WTC11 (cell line): ENCODE measurements at regions not wholly inside any gene's neighbourhood (a gene's known extent, or its start where the extent isn't known, plus 50 kb on each side); places are given as distances from the start of the nearest gene placed in this dataset.

Experiments used
- ATAC-seq: fragments of 200-7000 bp; cut with Tn5 transposase; 2 replicates; pipeline ENCODE4 v1.10.0; 2021; ENCODE audit warnings: mild to moderate bottlenecking, moderate library complexity
- CTCF ChIA-PET: fragments of 300-600 bp; sonication (Branson Sonifier 250); formaldehyde crosslinking; loops from one replicate; lab custom pipeline; 2021; ENCODE audit warnings: antibody characterized with exemption; lab: Charles Lee
- POLR2A ChIA-PET: fragments of 350-600 bp; sonication (Branson Sonifier 250); formaldehyde crosslinking; loops from one replicate; lab custom pipeline; 2021; ENCODE audit warnings: antibody characterized with exemption; lab: Charles Lee
- DNase-seq: peaks from one replicate; pipeline ENCODE4 v3.0.0; 2021; ENCODE audit warnings: low spot score
- H3K27ac Mint-ChIP-seq: 2 replicates; pipeline ENCODE4 v1.8.0; 2021; ENCODE audit warnings: mixed read lengths
- H3K27me3 Mint-ChIP-seq: 2 replicates; pipeline ENCODE4 v1.8.0; 2021; ENCODE audit warnings: low read depth, mild to moderate bottlenecking, moderate library complexity, mixed read lengths
- H3K36me3 Mint-ChIP-seq: 2 replicates; pipeline ENCODE4 v1.8.0; 2021; ENCODE audit warnings: mixed read lengths
- H3K4me1 Mint-ChIP-seq: 2 replicates; pipeline ENCODE4 v1.8.0; 2022; ENCODE audit warnings: mixed read lengths
- H3K4me3 Mint-ChIP-seq: 2 replicates; pipeline ENCODE4 v1.8.0; 2021; ENCODE audit warnings: mild to moderate bottlenecking, moderate library complexity, mixed read lengths
- H3K9me3 Mint-ChIP-seq: 2 replicates; pipeline ENCODE4 v1.8.0; 2021; ENCODE audit warnings: mixed read lengths
- CBFB ChIP-seq: sonication (generic); formaldehyde crosslinking; IDR thresholded peaks from 2 replicates; pipeline ENCODE4 v1.8.1; 2022; ENCODE audit warnings: mild to moderate bottlenecking, low read depth, missing genetic modification reagents
- ETV6 ChIP-seq: sonication (generic); formaldehyde crosslinking; IDR thresholded peaks from 2 replicates; pipeline ENCODE4 v1.8.1; 2022; ENCODE audit warnings: mild to moderate bottlenecking, missing genetic modification reagents
- FOXP1 ChIP-seq: sonication (generic); formaldehyde crosslinking; IDR thresholded peaks from 2 replicates; pipeline ENCODE4 v1.8.0; 2022; ENCODE audit warnings: missing genetic modification reagents, mild to moderate bottlenecking, moderate library complexity, borderline replicate concordance
- GRHL2 ChIP-seq: fragments of 250-450 bp; sonication (Bioruptor Pico); IDR thresholded peaks from 2 replicates; pipeline ENCODE4 v1.8.0; 2022; ENCODE audit warnings: mild to moderate bottlenecking, moderate library complexity; ENCODE audit not compliant: insufficient replicate concordance, severe bottlenecking
- JAZF1 ChIP-seq: fragments of 250-450 bp; sonication (Bioruptor Pico); IDR thresholded peaks from 2 replicates; pipeline ENCODE4 v1.9.0; 2021; ENCODE audit warnings: moderate library complexity, mild to moderate bottlenecking, inconsistent platforms
- KAT7 ChIP-seq: sonication (generic); formaldehyde crosslinking; IDR thresholded peaks from 2 replicates; pipeline ENCODE4 v1.8.1; 2023; ENCODE audit warnings: missing genetic modification reagents, mild to moderate bottlenecking, borderline replicate concordance
- MXD4 ChIP-seq: fragments of 250-450 bp; sonication (Bioruptor Pico); IDR thresholded peaks from 2 replicates; pipeline ENCODE4 v1.8.0; 2021; ENCODE audit warnings: mild to moderate bottlenecking, moderate library complexity, borderline replicate concordance
- RELA ChIP-seq: sonication (generic); formaldehyde crosslinking; IDR thresholded peaks from 2 replicates; pipeline ENCODE4 v1.8.1; 2022; ENCODE audit warnings: missing genetic modification reagents, mild to moderate bottlenecking, borderline replicate concordance
- SP1 ChIP-seq: sonication (generic); formaldehyde crosslinking; conservative IDR thresholded peaks from 2 replicates; pipeline ENCODE4 v1.8.1; 2022; ENCODE audit warnings: missing genetic modification reagents
- TCF7 ChIP-seq: sonication (generic); formaldehyde crosslinking; IDR thresholded peaks from 2 replicates; pipeline ENCODE4 v1.8.0; 2022; ENCODE audit warnings: mild to moderate bottlenecking, low read depth, missing genetic modification reagents, moderate library complexity
- TEAD1 ChIP-seq: sonication (generic); formaldehyde crosslinking; IDR thresholded peaks from 2 replicates; pipeline ENCODE4 v1.8.0; 2022; ENCODE audit warnings: mild to moderate bottlenecking, missing genetic modification reagents
- TEAD4 ChIP-seq: sonication (generic); formaldehyde crosslinking; IDR thresholded peaks from 2 replicates; pipeline ENCODE4 v1.8.0; 2022; ENCODE audit warnings: mild to moderate bottlenecking, missing genetic modification reagents
- ZNF121 ChIP-seq: sonication (generic); formaldehyde crosslinking; IDR thresholded peaks from 2 replicates; pipeline ENCODE4 v1.8.0; 2023; ENCODE audit warnings: missing genetic modification reagents
- ZNF317 ChIP-seq: sonication (generic); formaldehyde crosslinking; IDR thresholded peaks from 2 replicates; pipeline ENCODE4 v1.8.1; 2023; ENCODE audit warnings: low read depth, mild to moderate bottlenecking, moderate library complexity, missing genetic modification reagents, borderline replicate concordance
- TF ChIP-seq, protein P1 (sequence below): fragments of 250-450 bp; sonication (Bioruptor Pico); IDR thresholded peaks from 2 replicates; pipeline ENCODE4 v2.1.2; 2022; ENCODE audit warnings: mild to moderate bottlenecking, moderate library complexity
- TF ChIP-seq, protein P2 (sequence below): fragments of 200-600 bp; IDR thresholded peaks from 2 replicates; pipeline ENCODE4 v1.8.0; 2022; ENCODE audit warnings: antibody characterized with exemption
- TF ChIP-seq, protein P3 (sequence below): sonication (generic); formaldehyde crosslinking; IDR thresholded peaks from 2 replicates; pipeline ENCODE4 v1.8.0; 2023; ENCODE audit warnings: missing genetic modification reagents, mild to moderate bottlenecking, borderline replicate concordance
- TF ChIP-seq, protein P4 (sequence below): sonication (generic); formaldehyde crosslinking; IDR thresholded peaks from 2 replicates; pipeline ENCODE4 v1.8.1; 2022; ENCODE audit warnings: mild to moderate bottlenecking, missing genetic modification reagents, moderate library complexity, borderline replicate concordance

DNA sequence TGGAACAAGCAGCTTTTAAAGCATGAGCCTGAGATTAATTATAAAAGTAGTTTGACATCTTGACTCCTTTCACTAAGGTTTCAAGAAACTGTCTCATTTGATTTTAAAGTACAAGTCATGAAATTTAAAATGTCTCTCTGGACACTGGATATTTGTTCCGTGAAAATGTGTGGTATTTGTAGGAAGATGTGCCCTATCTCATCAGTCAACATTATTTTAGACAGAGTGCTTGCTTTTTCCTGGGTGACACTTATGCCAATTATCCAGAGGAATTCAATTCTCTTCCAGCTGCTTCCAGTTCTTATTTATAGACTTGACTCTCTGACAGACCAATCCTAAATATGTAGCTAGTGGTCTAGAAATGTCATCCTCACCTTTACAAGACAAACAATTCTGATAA lies 300.4 kb downstream of the PLA2G4A start:
- Mint-ChIP-seq H3K27me3 (no peaks in the 10 kb centered on the region), H3K27ac (no peak overlapping the region), H3K4me1 (0 out of 2 replicates have a peak, but pooled peaks cover 2% of the 10 kb centered on the region), H3K4me3 (no peak overlapping the region), H3K36me3 (no peaks in the 10 kb centered on the region), H3K9me3 (no peaks in the 10 kb centered on the region)
- DNase-seq: no peak
- TF ChIP-seq ZNF317 (CRISPR knock-in tag) (no peak), RELA (CRISPR knock-in tag) (no peak)
- TF ChIP-seq, protein P1, sequence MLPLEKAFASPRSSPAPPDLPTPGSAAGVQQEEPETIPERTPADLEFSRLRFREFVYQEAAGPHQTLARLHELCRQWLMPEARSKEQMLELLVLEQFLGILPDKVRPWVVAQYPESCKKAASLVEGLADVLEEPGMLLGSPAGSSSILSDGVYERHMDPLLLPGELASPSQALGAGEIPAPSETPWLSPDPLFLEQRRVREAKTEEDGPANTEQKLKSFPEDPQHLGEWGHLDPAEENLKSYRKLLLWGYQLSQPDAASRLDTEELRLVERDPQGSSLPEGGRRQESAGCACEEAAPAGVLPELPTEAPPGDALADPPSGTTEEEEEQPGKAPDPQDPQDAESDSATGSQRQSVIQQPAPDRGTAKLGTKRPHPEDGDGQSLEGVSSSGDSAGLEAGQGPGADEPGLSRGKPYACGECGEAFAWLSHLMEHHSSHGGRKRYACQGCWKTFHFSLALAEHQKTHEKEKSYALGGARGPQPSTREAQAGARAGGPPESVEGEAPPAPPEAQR (CRISPR knock-in tag): no peak
- TF ChIP-seq, protein P2, sequence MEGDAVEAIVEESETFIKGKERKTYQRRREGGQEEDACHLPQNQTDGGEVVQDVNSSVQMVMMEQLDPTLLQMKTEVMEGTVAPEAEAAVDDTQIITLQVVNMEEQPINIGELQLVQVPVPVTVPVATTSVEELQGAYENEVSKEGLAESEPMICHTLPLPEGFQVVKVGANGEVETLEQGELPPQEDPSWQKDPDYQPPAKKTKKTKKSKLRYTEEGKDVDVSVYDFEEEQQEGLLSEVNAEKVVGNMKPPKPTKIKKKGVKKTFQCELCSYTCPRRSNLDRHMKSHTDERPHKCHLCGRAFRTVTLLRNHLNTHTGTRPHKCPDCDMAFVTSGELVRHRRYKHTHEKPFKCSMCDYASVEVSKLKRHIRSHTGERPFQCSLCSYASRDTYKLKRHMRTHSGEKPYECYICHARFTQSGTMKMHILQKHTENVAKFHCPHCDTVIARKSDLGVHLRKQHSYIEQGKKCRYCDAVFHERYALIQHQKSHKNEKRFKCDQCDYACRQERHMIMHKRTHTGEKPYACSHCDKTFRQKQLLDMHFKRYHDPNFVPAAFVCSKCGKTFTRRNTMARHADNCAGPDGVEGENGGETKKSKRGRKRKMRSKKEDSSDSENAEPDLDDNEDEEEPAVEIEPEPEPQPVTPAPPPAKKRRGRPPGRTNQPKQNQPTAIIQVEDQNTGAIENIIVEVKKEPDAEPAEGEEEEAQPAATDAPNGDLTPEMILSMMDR: no peak
- POLR2A ChIA-PET: no interaction called here
- no peak for ATAC-seq
- CTCF ChIA-PET: no interaction called here

DNA sequence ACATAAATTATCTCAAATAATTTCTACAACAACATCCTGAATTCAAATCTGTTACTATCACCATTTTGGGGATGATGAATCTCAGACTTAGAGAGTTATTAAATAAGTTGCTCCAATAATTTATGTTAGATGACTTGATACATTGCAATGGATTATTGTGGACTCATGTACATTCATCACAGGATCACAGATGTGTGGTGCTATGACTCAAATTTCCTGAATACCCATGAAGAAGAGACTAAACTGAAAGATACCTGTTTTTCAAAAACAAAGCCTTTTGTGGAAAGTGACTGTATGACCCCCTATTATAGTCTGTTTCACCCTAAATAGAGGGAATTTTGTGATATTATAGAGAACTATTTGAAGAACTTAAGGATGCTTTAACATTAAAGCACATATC lies 315.0 kb downstream of the PLA2G4A start:
- H3K4me3 Mint-ChIP-seq: no peak overlapping the region
- TF ChIP-seq RELA (CRISPR knock-in tag) (no peak), TEAD4 (CRISPR knock-in tag) (no peak), KAT7 (CRISPR knock-in tag) (no peak), CBFB (CRISPR knock-in tag) (no peak), GRHL2 (CRISPR knock-in tag) (no peak), ETV6 (CRISPR knock-in tag) (no peak), TCF7 (CRISPR knock-in tag) (no peak), JAZF1 (CRISPR knock-in tag) (no peak), TEAD1 (no peak), ZNF121 (CRISPR knock-in tag) (no peak), MXD4 (CRISPR knock-in tag) (no peak), FOXP1 (CRISPR knock-in tag) (no peak), SP1 (CRISPR knock-in tag) (no peak)
- TF ChIP-seq, protein P3, sequence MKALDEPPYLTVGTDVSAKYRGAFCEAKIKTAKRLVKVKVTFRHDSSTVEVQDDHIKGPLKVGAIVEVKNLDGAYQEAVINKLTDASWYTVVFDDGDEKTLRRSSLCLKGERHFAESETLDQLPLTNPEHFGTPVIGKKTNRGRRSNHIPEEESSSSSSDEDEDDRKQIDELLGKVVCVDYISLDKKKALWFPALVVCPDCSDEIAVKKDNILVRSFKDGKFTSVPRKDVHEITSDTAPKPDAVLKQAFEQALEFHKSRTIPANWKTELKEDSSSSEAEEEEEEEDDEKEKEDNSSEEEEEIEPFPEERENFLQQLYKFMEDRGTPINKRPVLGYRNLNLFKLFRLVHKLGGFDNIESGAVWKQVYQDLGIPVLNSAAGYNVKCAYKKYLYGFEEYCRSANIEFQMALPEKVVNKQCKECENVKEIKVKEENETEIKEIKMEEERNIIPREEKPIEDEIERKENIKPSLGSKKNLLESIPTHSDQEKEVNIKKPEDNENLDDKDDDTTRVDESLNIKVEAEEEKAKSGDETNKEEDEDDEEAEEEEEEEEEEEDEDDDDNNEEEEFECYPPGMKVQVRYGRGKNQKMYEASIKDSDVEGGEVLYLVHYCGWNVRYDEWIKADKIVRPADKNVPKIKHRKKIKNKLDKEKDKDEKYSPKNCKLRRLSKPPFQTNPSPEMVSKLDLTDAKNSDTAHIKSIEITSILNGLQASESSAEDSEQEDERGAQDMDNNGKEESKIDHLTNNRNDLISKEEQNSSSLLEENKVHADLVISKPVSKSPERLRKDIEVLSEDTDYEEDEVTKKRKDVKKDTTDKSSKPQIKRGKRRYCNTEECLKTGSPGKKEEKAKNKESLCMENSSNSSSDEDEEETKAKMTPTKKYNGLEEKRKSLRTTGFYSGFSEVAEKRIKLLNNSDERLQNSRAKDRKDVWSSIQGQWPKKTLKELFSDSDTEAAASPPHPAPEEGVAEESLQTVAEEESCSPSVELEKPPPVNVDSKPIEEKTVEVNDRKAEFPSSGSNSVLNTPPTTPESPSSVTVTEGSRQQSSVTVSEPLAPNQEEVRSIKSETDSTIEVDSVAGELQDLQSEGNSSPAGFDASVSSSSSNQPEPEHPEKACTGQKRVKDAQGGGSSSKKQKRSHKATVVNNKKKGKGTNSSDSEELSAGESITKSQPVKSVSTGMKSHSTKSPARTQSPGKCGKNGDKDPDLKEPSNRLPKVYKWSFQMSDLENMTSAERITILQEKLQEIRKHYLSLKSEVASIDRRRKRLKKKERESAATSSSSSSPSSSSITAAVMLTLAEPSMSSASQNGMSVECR (CRISPR knock-in tag): no peak
- TF ChIP-seq, protein P4, sequence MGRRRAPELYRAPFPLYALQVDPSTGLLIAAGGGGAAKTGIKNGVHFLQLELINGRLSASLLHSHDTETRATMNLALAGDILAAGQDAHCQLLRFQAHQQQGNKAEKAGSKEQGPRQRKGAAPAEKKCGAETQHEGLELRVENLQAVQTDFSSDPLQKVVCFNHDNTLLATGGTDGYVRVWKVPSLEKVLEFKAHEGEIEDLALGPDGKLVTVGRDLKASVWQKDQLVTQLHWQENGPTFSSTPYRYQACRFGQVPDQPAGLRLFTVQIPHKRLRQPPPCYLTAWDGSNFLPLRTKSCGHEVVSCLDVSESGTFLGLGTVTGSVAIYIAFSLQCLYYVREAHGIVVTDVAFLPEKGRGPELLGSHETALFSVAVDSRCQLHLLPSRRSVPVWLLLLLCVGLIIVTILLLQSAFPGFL (CRISPR knock-in tag): no peak
- TF ChIP-seq, all 79 proteins: peak for 0
- peaks cover 28% of the 10 kb centered on the region for H3K9me3 Mint-ChIP-seq
- no peaks in the 10 kb centered on the region for H3K27me3 Mint-ChIP-seq
- DNase-seq (no peak), ATAC-seq (no peak)
- ChIA-PET CTCF (no interaction called here), POLR2A (no interaction called here)
- H3K36me3 Mint-ChIP-seq: no peaks in the 10 kb centered on the region
- no peak overlapping the region for H3K27ac Mint-ChIP-seq
- H3K4me1 Mint-ChIP-seq: no peaks in the 10 kb centered on the region
